MG63 (cell line): ENCODE measurements at regions not wholly inside any gene's neighbourhood (a gene's known extent, or its start where the extent isn't known, plus 50 kb on each side); places are given as distances from the start of the nearest gene placed in this dataset.

ENCODE experiments used
- DNase-seq: peaks from one replicate; pipeline ENCODE4 v3.0.0-alpha.2; 2020
- H3K27me3 ChIP-seq: fragments of 250-450 bp; sonication (Bioruptor Pico); 2 replicates; pipeline ENCODE4 v1.5.1; 2020; ENCODE audit warnings: mild to moderate bottlenecking, moderate library complexity
- H3K36me3 ChIP-seq: fragments of 250-450 bp; sonication (Bioruptor Pico); 2 replicates; pipeline ENCODE4 v1.5.1; 2020; ENCODE audit warnings: mild to moderate bottlenecking, moderate library complexity
- H3K4me3 ChIP-seq: fragments of 250-450 bp; sonication (Bioruptor Pico); 2 replicates; pipeline ENCODE4 v1.5.1; 2020; ENCODE audit warnings: mild to moderate bottlenecking, moderate library complexity
- H3K9me3 ChIP-seq: fragments of 250-450 bp; sonication (Bioruptor Pico); 2 replicates; pipeline ENCODE4 v1.5.1; 2020; ENCODE audit warnings: mild to moderate bottlenecking, moderate library complexity

DNA sequence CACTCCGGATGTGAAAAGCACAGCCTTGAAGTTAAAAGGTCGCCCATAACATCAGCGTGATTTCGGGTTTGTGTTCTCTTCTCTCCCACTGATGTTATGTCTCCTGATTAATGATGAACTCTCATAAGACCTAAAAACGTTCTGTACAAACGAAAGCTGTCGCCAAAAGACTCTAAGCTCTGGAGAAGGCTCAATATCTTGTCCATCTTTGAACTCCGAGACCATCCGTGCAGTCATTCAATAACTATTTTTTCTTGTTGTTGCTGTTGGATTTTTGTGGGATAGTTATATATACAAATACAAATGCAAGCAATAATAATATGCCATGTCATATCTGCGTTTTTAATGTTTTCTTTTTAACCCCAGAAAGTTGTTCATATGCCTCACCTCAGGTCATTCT, 291.8 kb upstream of the MARCKS start:
- H3K9me3 ChIP-seq, result no peaks in the 10 kb centered on the region
- H3K4me3 ChIP-seq, result no peak overlapping the region
- no peaks in the 10 kb centered on the region for H3K27me3 ChIP-seq
- DNase-seq, result no peak
- H3K36me3 ChIP-seq, result no peaks in the 10 kb centered on the region

DNA sequence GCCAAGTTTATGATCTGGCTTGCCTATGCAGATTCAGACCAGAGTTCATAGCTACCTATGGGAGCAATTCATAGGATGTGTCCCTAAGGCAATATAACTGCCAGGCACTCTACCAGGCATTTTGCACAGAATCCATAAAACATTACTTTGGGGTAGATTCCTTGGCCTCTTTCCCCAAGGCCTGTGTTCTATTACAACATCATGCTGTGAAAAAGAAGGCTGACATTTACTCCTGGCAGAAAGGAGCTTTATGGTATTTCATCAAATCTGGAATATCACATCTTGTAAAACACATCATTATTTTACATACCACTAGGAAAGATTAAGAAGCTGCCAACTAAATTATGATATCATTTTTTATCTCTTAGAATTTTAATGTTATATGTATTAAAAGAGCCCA, 287.0 kb upstream of the MARCKS start:
- H3K4me3 ChIP-seq, result no peak overlapping the region
- no peaks in the 10 kb centered on the region for H3K36me3 ChIP-seq
- H3K27me3 ChIP-seq, result no peaks in the 10 kb centered on the region
- DNase-seq, result no peak
- no peaks in the 10 kb centered on the region for H3K9me3 ChIP-seq

DNA sequence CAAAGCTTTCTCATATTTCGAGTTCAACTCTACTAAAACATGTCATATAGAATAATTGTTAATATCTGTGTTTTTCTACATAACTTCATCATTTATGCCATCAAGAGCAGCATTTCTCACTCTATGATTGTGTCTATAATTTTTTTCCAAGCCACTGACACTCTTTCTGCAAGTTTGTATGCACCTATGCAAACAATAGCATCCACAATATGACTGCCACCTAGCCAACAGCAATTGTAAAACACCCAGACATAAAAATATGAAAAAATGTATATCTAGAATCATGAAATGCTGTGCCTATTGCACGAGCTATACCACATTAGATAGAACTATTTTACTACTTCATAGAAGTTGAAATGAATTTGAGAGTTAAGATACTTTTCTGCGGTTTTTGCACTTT, 286.5 kb upstream of the MARCKS start:
- Histone ChIP-seq H3K27me3 (no peaks in the 10 kb centered on the region), H3K9me3 (no peaks in the 10 kb centered on the region), H3K36me3 (no peaks in the 10 kb centered on the region), H3K4me3 (no peak overlapping the region)
- no peak for DNase-seq

DNA sequence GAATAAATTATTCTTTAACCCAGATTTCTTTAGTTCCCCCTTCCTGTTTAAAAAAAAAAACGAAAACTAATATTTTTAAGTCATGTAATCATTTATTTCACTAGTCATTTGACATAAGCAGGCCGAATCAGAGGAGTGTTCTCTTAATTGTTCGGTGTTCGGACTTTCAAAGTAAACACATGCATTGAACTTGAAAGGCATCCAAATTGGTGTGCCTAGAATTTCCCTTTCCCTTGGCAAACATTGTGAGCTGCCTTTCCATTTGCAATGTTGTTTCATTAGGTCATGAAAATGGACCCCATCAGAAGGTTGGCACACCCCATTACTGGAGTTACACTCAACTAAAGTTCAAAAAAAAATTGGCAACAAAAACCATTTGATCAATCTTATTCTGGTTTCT, 283.0 kb upstream of the MARCKS start:
- no peaks in the 10 kb centered on the region for H3K27me3 ChIP-seq
- H3K9me3 ChIP-seq, result 0 out of 2 replicates have a peak, but pooled peaks cover 2% of the 10 kb centered on the region
- H3K4me3 ChIP-seq, result no peak overlapping the region
- no peak for DNase-seq
- H3K36me3 ChIP-seq, result no peaks in the 10 kb centered on the region

DNA sequence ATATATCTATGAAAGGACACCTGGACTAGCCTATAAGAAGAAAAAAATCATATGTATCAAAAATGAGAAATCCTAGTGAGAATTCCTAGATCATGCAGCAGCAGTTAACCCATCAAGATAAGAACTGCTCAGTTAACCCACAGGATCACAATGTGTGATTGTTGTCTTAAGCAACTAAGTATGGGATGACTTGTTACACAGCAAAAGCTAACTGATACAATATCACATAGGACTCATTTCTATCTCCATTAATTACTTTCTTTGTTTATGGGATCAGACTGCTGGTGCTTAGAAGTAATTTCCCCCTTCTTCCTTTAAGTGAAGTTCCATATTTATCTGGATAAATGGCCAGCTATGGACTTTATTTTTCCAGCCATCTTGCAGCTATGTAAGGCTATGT, 280.8 kb upstream of the MARCKS start:
- H3K4me3 ChIP-seq, result no peak overlapping the region
- H3K9me3 ChIP-seq, result 0 out of 2 replicates have a peak, but pooled peaks cover 2% of the 10 kb centered on the region

DNA sequence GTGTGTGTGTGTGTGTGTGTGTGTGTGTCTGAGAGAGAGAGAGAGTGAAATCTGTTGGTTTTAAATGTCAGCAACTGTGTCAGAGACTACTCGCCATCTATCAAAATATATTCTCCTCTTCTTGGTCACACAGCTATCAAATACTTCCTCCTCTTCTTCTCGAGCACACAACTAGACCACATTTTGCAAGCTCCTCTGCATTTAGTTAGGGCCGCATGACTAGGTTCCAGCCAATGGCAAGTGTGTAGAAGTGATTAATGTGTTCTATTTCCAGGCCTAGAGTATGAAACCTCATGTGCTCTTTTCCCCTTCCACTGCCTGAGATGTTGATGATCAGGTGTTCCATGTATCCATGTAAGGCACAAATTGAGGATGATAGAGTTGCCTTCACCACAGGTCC, 278.5 kb upstream of the MARCKS start:
- Histone ChIP-seq H3K36me3 (no peaks in the 10 kb centered on the region), H3K27me3 (no peaks in the 10 kb centered on the region), H3K9me3 (0 out of 2 replicates have a peak, but pooled peaks cover 2% of the 10 kb centered on the region), H3K4me3 (no peak overlapping the region)
- DNase-seq, result no peak

More for the DNA sequence above, 280.8 kb upstream of the MARCKS start:
- no peaks in the 10 kb centered on the region for H3K36me3 ChIP-seq
- no peaks in the 10 kb centered on the region for H3K27me3 ChIP-seq
- DNase-seq, result no peak

DNA sequence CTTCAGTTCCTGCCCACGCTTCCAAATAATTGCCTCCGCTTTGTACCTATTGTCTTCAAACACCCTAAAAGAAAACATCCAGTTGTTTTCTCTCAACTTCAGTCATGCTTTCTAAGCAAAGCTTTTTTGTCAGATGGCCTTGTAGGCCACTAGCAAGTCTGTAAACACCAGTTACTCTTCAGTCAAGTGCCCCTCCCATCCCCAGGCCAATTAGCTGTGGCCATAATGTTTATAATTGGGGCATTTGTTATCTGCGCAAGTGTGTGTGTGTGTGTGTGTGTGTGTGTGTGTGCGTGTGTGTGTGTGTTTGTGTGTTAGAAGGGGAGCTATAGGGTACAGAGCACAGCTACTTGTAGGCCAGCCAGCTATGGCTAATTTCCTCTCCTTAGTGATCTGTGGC, 272.4 kb upstream of the MARCKS start:
- H3K27me3 ChIP-seq, result no peaks in the 10 kb centered on the region
- no peaks in the 10 kb centered on the region for H3K36me3 ChIP-seq
- no peak overlapping the region for H3K4me3 ChIP-seq
- DNase-seq, result no peak
- no peaks in the 10 kb centered on the region for H3K9me3 ChIP-seq

DNA sequence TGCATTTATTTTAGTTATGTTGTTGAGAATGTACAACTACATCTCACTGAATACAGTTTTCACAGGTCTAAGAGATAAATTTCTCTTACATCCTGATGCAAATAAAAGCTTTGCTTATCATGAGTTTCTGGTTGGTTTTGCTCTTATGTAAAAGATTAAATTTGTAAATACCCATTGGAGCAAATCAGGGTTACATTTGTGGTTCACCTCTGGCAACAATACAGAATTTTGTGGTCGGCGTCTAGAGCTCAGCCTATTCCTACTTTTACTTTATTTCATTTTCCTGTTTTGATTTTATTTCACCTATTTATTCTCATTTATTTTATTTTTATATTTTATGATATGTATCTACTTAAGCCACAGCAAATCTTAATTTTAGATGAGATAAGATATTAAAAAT, 271.9 kb upstream of the MARCKS start:
- no peak for DNase-seq
- Histone ChIP-seq H3K27me3 (no peaks in the 10 kb centered on the region), H3K4me3 (no peak overlapping the region), H3K9me3 (no peaks in the 10 kb centered on the region), H3K36me3 (no peaks in the 10 kb centered on the region)

DNA sequence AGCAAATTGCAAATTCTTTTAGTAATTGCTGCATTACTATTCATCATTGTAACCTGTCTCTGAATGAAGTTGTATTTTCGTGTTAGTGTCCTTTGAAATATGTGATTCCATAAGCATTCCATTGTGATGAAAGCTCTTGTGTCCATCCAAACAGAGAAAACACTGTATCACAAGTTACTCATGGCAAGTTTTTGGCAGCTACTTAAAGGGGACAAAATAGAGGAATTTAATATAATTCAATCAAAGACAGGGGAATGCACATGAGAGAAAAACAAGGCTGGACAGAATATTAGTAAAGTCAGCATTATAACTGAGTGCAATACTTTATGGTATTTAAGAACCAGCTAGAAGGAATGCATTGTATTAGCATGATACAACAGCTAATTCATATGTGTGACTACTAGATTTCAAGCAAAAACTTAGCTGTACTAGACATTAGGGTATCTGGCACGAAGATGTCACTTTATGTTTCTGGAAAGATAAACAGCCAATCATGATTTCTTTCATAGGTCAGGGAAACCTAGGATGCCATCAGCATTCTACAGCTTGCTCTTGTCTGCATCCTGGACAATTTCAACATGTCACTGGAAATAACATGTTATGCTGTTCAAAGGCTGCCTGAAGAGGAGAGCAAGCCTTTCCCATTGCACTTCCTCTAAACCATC, 270.6 kb upstream of the MARCKS start:
- no peaks in the 10 kb centered on the region for H3K36me3 ChIP-seq
- DNase-seq, result no peak
- no peaks in the 10 kb centered on the region for H3K9me3 ChIP-seq
- H3K4me3 ChIP-seq, result no peak overlapping the region
- H3K27me3 ChIP-seq, result no peaks in the 10 kb centered on the region

DNA sequence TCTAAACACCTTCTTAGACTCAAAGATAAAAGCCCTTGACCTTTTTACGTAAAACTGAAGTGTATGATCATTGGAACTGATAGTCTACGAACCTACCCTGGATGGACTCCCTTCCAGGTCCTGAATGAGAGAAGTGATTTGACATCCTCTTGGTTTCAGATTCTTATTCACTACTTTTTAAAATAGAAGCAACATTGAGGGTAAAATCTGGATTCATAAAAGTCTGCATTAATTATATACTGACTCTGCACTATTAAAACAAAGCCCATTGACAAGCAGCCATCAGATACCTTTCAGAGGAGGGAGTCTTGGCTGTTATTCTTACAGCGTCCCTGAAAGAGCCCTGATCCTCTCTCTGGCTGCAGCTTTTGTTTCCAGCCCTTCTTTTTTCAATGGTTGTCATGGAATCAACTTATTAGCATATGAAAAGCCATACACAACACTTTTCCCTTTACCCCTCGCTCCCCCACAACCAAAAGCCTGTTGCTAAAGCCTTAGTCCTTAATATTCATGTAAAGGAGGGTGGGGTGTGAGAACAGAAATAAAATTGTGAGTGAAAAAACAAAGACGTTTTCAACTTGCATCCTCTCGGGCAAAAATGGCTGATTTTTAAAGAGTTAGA, 270.0 kb upstream of the MARCKS start:
- H3K27me3 ChIP-seq, result no peaks in the 10 kb centered on the region
- H3K36me3 ChIP-seq, result no peaks in the 10 kb centered on the region
- H3K4me3 ChIP-seq, result no peak overlapping the region
- DNase-seq, result no peak
- H3K9me3 ChIP-seq, result no peaks in the 10 kb centered on the region

DNA sequence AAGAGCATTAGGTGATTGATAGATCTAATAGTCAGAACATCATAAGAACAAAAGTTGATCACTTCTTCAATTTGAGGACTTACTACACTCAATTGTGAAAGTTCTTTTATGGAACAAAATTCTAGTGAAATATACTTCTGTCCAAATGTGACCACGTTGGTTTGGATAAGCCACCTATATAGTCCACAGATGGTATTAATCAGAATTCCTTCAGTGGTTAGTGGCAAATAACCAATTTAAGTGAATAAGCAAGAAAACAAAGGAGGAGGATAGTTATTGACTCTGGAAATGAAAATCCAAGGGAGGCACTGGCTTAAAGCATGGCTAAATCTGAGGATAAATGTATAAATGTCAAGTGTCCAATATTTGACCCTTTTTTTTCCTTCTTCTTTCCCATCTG, 268.5 kb upstream of the MARCKS start:
- Histone ChIP-seq H3K9me3 (no peaks in the 10 kb centered on the region), H3K36me3 (no peaks in the 10 kb centered on the region), H3K4me3 (no peak overlapping the region), H3K27me3 (no peaks in the 10 kb centered on the region)
- DNase-seq, result no peak

DNA sequence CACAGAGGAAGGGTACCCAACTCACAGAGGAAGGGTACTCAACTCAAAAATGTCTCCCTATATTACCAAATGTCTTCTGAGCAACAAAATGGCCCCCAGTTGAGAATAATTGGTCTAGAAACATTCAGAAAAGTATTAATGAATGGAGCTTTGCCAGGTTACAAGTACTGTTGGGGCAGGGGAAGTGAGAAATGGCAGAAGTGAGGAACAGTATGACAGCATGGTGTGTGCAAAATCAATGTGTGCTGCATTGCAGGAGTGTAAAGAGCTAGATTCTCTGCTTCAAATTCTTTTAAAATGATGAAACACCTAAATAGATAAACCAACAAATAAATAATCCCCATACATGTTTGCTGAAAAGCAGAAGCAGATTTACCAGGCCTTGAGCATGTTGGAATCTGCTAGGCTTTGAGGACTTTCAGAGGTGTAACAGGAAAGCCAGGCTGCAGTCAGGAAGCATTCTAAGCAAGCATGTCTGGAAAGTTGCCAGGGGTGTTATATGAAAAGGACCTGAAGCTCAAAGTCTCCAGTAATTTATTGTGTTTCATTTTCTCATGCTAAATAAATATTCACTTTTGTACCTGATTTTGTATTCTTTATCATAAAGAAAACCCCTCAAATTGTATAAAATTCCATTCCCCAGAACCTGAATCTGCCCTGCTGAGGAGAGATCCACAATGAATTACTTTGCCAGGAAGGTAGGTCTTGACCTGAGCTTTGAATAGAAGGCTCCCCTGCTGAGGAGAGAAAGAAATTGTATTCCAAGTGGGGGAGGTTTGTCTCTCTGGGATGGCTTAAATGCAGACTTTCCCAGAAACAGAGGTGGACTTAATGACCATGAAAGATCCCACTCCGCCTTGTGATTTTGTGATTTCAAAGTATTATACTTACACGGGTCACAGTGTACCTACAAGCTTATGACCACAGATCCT, 265.0 kb upstream of the MARCKS start:
- H3K27me3 ChIP-seq, result no peaks in the 10 kb centered on the region
- no peaks in the 10 kb centered on the region for H3K9me3 ChIP-seq
- no peak for DNase-seq
- H3K36me3 ChIP-seq, result no peaks in the 10 kb centered on the region
- H3K4me3 ChIP-seq, result no peak overlapping the region

DNA sequence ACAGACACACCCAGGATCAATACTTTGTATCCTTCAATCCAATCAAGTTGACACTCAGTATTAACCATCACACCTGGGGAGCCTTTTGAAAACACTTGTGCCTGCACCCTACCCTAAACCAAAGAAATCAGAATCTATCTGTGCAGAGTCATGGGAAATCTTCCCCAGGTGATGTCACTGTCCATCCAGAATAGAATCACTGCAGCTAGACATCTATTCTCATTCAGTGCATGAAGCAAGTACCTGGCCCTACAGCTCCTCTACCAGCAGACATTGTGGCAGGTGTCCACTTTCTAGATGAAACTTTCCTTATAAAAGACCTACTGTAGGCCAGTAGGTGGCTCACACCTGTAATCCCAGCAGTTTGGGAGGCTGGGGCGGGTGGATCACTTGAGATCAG, 262.4 kb upstream of the MARCKS start:
- H3K27me3 ChIP-seq, result no peaks in the 10 kb centered on the region
- no peaks in the 10 kb centered on the region for H3K9me3 ChIP-seq
- no peak for DNase-seq
- no peak overlapping the region for H3K4me3 ChIP-seq
- H3K36me3 ChIP-seq, result no peaks in the 10 kb centered on the region

DNA sequence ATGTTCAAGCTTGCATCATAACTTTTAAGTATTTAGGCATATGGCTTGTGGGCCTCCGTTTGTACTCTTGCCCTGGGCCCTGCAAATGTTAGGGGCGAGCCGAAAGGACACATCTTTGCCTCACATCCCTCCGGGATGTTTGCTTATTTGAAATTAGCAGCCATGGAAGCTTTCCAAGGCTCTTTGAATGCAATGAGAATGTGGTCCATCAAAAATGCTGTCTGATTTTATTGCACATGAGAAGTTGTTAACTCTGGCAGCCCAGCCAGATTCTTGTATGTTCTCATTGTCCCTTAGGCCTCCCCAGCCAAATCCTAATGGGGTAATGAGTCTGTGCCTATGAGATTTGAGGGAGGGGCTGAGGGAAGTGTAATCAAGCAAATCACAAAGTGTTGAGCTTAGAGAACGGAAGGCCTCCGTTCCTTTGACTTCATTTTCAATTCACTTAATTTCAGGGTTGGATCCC, 261.2 kb upstream of the MARCKS start:
- Histone ChIP-seq H3K4me3 (no peak overlapping the region), H3K36me3 (no peaks in the 10 kb centered on the region), H3K27me3 (no peaks in the 10 kb centered on the region), H3K9me3 (no peaks in the 10 kb centered on the region)
- DNase-seq, result peak; percentile 1

DNA sequence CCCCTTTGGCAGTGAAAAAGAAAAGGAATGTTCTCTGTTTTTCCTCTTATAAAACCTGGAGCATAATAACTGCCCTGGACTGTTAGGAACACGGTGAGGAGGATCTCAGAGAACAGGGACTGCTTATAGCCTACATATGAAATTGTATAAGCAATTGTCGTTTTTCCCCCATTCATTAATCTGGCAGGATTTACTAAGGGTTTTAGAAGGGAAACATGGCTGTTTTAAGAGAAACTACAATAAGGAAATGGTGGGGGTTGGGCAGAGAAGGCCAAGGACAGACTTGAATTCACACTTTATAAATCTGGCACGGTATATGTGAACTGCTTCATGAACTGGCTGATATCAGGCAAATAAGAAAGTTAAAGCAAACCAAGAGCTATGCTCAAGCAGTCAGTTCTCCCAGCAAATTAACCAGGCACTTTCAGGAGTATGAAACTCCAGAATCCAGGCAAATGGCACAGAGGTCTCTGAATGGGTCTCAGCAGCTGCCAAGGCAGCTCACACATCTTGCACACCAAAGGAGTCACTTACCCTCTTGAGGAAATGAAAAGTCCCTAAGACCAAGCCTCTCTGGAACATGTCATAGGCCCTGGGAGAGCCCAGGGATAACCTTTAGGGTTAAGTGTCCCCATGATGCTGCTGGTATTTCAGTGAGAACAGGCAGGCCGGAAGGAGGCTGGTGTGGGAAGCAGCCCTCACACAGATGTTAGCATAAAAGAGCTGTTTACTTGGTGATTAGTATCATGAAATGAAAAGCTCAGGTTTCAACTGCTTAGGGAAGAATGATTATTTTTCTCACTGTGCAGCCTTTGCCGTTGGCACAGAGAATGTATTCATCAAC, 260.5 kb upstream of the MARCKS start:
- no peak overlapping the region for H3K4me3 ChIP-seq
- H3K27me3 ChIP-seq, result no peaks in the 10 kb centered on the region
- no peak for DNase-seq
- H3K9me3 ChIP-seq, result no peaks in the 10 kb centered on the region
- no peaks in the 10 kb centered on the region for H3K36me3 ChIP-seq

DNA sequence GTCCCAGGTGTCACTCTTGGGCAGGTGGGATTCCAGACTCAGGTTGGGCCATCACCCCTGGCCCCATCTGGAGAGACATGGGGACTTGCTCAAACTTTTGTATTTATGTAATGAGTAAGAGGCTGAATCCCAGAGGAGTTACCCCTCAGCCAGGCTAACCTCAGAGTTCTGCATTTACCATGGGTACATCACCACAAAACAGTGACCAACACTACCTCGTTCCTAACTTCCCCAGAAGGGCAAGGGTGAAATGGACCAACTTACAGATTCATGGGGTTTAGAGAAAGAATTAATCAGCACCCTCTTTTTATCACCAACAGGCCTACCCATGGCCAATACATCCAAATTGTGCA, 259.9 kb upstream of the MARCKS start:
- DNase-seq, result no peak
- no peaks in the 10 kb centered on the region for H3K9me3 ChIP-seq
- no peaks in the 10 kb centered on the region for H3K27me3 ChIP-seq
- no peak overlapping the region for H3K4me3 ChIP-seq
- no peaks in the 10 kb centered on the region for H3K36me3 ChIP-seq

DNA sequence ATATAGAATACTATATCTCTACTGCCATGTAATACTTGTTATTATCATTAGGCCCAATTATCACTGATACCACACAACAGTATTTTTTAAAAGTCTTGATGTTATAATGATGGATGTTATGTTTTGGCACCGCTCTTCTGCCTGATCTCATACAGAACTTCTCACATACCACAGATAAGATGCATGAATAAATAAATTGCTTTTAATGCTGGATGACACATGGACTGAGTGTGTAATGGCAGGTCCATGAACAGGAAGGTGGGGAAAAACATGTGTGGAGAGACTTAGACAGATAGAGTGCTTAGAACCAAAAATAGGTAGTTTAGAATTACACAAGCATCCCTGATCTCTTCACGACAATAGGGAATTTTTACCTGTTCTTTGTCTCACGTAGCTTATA, 258.4 kb upstream of the MARCKS start:
- no peak for DNase-seq
- Histone ChIP-seq H3K27me3 (no peaks in the 10 kb centered on the region), H3K36me3 (no peaks in the 10 kb centered on the region), H3K4me3 (no peak overlapping the region), H3K9me3 (no peaks in the 10 kb centered on the region)
